HG02642 (cell line): ENCODE measurements at regions not wholly inside any gene's neighbourhood (a gene's known extent, or its start where the extent isn't known, plus 50 kb on each side); places are given as distances from the start of the nearest gene placed in this dataset.
"Not testable (repeated sequence)": the region's sequence is repeated elsewhere in the genome, so short reads cannot be mapped to it uniquely, and the experiment has no call there.

Experiments
- ATAC-seq: cut with Tn5 transposase; IDR thresholded peaks from one replicate; pipeline ENCODE4 v1.9.1; 2021; ENCODE audit warnings: mild to moderate bottlenecking; ENCODE audit not compliant: unreplicated experiment, poor library complexity

GRCh38 chr18:8531084-8531483, 78.2 kb upstream of the RAB12 start:
- not testable (repeated sequence) for ATAC-seq

GRCh38 chr18:8536231-8536630, 73.0 kb upstream of the RAB12 start:
- ATAC-seq = no peak

- no peak for ATAC-seq
Observed at GRCh38 chr18:8536922-8537321, 72.3 kb upstream of the RAB12 start.

GRCh38 chr18:8537400-8537799, 71.8 kb upstream of the RAB12 start:
- no peak for ATAC-seq

- no peak for ATAC-seq
Observed at GRCh38 chr18:8538935-8539334, 70.3 kb upstream of the RAB12 start.

- no peak for ATAC-seq
Observed at GRCh38 chr18:8546677-8547076, 62.6 kb upstream of the RAB12 start.

- ATAC-seq = no peak
Observed at GRCh38 chr18:8548186-8548585, 61.1 kb upstream of the RAB12 start.

GRCh38 chr18:8549254-8549757, 59.9 kb upstream of the RAB12 start:
- ATAC-seq = no peak

GRCh38 chr18:8552151-8552550, 57.1 kb upstream of the RAB12 start:
- ATAC-seq = no peak

GRCh38 chr18:8554354-8554753, 54.9 kb upstream of the RAB12 start:
- ATAC-seq = no peak

- ATAC-seq = no peak
Observed at GRCh38 chr18:8556424-8556823, 52.8 kb upstream of the RAB12 start.
